GF-D8 (cell line): ENCODE measurements at regions not wholly inside any gene's neighbourhood (a gene's known extent, or its start where the extent isn't known, plus 50 kb on each side); places are given as distances from the start of the nearest gene placed in this dataset.
"Not testable (repeated sequence)": the region's sequence is repeated elsewhere in the genome, so short reads cannot be mapped to it uniquely, and the experiment has no call there.

ENCODE experiments used
- DNase-seq: peaks from one replicate; lab custom pipeline; 2025; lab: John Stamatoyannopoulos, UW

DNA sequence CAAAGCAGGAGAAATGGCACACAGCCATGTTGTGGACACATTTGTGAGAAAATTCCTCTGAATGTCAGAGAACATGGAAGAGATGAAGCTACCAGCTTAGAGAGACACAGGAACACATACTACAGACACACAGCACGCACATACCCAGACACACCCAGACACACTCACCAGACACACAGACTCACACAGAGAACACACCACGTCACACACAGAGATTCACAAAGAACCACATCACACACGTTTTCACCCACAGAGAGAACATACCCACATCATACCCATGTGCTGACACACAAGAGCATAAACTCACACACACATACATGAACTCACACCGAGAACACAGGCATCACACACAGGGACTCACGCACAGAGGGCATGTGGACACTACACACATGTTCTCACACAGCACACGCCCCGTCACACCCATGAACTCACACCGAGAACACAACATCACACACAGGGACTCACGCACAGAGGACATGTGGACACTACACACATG is 124.9 kb downstream of the METRNL start:
- no peak for DNase-seq

DNA sequence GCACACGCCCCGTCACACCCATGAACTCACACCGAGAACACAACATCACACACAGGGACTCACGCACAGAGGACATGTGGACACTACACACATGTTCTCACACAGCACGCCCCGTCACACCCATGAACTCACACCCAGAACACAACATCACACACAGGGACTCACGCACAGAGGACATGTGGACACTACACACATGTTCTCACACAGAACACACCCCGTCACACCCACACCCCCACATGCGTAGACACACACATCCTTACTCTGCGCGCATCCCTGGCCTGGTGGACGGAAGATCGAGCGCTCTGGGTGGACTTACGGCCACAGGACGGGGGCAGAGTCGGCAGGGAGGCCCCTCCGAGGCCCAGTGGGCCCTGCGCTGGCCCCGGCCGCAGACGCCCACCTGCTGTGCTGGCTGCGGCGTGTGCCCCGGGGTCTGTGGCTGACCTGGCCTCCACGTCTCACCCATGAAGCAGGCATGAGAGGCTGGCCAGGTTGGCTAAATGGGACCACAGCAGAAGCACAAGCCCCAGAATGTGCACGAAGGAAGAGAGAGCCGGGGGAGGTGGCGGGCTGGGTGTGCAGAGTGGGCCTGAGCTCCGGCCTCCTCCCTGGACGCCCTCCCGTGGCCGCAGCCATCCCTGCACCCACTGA is 125.5 kb downstream of the METRNL start:
- DNase-seq: not testable (repeated sequence)

DNA sequence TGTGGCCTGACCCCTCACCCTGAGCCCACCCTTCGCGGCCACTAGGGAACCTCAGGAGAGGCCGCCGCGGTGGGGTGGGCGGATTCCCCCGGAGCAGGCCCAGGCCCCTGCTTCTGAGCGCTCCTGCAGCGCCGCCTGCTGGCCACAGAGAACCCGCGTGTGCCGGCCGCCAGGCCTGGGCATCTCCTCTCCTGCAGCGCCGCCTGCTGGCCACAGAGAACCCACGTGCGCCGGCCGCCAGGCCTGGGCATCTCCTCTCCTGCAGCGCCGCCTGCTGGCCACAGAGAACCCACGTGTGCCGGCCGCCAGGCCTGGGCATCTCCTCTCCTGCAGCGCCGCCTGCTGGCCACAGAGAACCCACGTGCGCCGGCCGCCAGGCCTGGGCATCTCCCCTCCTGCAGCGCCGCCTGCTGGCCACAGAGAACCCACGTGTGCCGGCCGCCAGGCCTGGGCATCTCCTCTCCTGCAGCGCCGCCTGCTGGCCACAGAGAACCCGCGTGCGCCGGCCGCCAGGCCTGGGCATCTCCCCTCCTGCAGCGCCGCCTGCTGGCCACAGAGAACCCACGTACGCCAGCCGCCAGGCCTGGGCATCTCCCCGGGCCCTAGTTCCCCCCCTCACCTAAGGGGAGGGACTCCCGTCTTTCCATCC is 126.1 kb downstream of the METRNL start:
- peak; percentile 12 for DNase-seq

DNA sequence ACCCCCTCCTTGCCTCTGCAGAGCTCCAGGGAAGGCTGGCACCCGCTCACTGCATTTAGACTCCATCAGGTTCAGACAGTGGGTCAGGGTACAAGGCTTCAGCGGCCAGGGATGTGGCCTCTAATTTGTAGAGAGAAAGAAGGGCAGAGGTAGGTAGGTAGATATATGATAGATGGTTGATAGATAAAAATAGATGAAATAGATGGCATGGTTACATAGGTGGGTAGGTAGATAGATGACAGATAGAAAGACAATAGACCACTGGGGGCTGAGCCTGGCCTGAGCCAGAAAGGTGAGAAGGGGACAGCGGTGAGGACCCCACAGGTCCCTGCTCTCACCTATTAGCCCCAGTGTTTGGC is 126.6 kb downstream of the METRNL start:
- DNase-seq: not testable (repeated sequence)

DNA sequence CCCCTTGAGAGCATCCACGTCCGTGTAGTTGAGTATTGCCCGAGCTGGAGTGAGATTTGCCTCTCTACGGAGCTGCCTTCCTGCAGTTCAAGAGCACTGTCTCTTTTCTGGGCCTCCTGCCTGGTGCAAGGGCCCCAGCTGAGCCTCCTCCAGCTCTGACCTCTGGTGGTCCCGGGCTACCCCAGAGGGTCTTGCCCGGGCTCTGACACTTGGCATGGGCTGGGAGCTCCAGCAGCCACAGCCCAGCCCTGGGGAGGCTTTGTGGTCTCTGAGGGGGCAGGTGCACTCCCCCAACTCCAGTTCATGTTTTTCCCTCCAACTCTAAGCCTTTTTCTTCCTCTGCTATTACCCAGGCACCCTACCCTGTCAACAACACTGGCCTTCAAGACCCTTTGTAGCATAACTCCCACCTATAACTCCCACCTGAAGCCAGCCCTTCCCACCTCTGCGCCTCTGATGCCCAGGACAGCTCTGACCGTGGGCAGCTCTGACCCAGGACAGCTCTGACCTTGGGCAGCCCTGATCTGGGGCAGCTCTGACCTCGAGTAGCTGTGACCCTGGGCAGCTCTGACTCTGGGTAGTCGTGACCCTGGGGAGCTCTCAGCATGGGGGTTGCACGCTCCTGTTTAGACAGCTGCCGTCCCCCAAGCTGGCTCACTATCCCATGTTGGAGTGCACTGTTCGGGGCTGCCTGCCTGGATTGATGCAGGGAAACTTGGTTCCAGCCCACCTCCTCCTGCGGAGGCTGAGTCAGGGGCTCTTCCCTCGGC is 127.6 kb downstream of the METRNL start:
- not testable (repeated sequence) for DNase-seq

DNA sequence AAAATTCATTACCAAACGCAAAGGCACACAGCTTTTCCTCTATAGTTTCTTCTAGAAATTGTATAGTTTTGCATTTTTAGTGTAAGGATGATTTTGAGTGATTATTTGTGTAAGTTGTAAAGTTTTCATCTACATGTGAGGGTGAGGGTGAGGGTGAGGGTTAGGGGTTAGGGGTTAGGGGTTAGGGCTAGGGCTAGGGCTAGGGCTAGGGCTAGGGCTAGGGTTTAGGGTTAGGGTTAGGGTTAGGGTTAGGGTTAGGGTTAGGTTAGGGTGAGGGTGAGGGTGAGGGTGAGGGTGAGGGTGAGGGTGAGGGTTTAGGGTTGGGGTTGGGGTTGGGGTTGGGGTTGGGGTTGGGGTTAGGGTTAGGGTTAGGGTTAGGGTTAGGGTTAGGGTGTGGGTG is 167.6 kb downstream of the METRNL start:
- DNase-seq: not testable (repeated sequence)
